ENCODE measurements at regions not wholly inside any gene's neighbourhood (a gene's known extent, or its start where the extent isn't known, plus 50 kb on each side); places are given as distances from the start of the nearest gene placed in this dataset.
A peak's percentile ranks its signal among the peaks of the same experiment; 100 is the strongest.
"Not testable (repeated sequence)": the region's sequence is repeated elsewhere in the genome, so short reads cannot be mapped to it uniquely, and the experiment has no call there.

GRCh38 chr21:10460957-10461356 is 60.4 kb upstream of the TPTE start:
- ATAC-seq; H3K4me1 Mint-ChIP-seq; H3K4me3 Mint-ChIP-seq; H3K27me3 Mint-ChIP-seq; H3K27ac Mint-ChIP-seq; DNase-seq; H3K9me3 Mint-ChIP-seq; H3K36me3 Mint-ChIP-seq (ENCODE audit: low read depth): not testable (repeated sequence)

- H3K36me3 Mint-ChIP-seq (ENCODE audit: low read depth); H3K27ac Mint-ChIP-seq; ATAC-seq; H3K4me1 Mint-ChIP-seq; H3K27me3 Mint-ChIP-seq; H3K4me3 Mint-ChIP-seq; H3K9me3 Mint-ChIP-seq; DNase-seq: not testable (repeated sequence)
Measured at GRCh38 chr21:10461445-10461844, 59.9 kb upstream of the TPTE start.

GRCh38 chr21:10463156-10463555 is 58.2 kb upstream of the TPTE start:
- no peaks in the 10 kb centered on the region for H3K9me3 Mint-ChIP-seq
- no peaks in the 10 kb centered on the region for H3K4me1 Mint-ChIP-seq
- no peaks in the 10 kb centered on the region for H3K36me3 Mint-ChIP-seq (ENCODE audit: low read depth)
- DNase-seq, result no peak
- H3K27ac Mint-ChIP-seq, result no peak overlapping the region
- no peaks in the 10 kb centered on the region for H3K27me3 Mint-ChIP-seq
- no peak for ATAC-seq
- no peak overlapping the region for H3K4me3 Mint-ChIP-seq

GRCh38 chr21:10464975-10465374 is 56.4 kb upstream of the TPTE start:
- H3K9me3 Mint-ChIP-seq, result no peaks in the 10 kb centered on the region
- H3K36me3 Mint-ChIP-seq (ENCODE audit: low read depth), result no peaks in the 10 kb centered on the region
- no peak overlapping the region for H3K27ac Mint-ChIP-seq
- H3K4me3 Mint-ChIP-seq, result no peak overlapping the region
- H3K27me3 Mint-ChIP-seq, result no peaks in the 10 kb centered on the region
- no peak for ATAC-seq
- no peaks in the 10 kb centered on the region for H3K4me1 Mint-ChIP-seq
- DNase-seq, result no peak

GRCh38 chr21:10465524-10466110 is 55.8 kb upstream of the TPTE start:
- H3K4me1 Mint-ChIP-seq; DNase-seq; H3K27ac Mint-ChIP-seq; H3K27me3 Mint-ChIP-seq; H3K36me3 Mint-ChIP-seq (ENCODE audit: low read depth); H3K9me3 Mint-ChIP-seq; H3K4me3 Mint-ChIP-seq: not testable (repeated sequence)
- peak; percentile 25 for ATAC-seq

- ATAC-seq, result no peak
- Mint-ChIP-seq H3K4me3 (no peak overlapping the region), H3K36me3 (ENCODE audit: low read depth) (no peaks in the 10 kb centered on the region), H3K4me1 (no peaks in the 10 kb centered on the region), H3K27me3 (no peaks in the 10 kb centered on the region), H3K27ac (no peak overlapping the region), H3K9me3 (no peaks in the 10 kb centered on the region)
- no peak for DNase-seq
Measured at GRCh38 chr21:10466200-10466599, 55.2 kb upstream of the TPTE start.
